ENCODE measurements at regions not wholly inside any gene's neighbourhood (a gene's known extent, or its start where the extent isn't known, plus 50 kb on each side); places are given as distances from the start of the nearest gene placed in this dataset.

GRCh38 chr9:115730845-115731244 is 422.7 kb upstream of the PAPPA start:
- Histone ChIP-seq H3K27ac (ENCODE audit: low read depth, low read length) (no peak overlapping the region), H3K4me3 (ENCODE audit: low read depth, low read length) (no peak overlapping the region), H3K9me3 (ENCODE audit: control insufficient read depth, insufficient read depth, low read length) (no peaks in the 10 kb centered on the region), H3K27me3 (ENCODE audit: control insufficient read depth, insufficient read depth, low read length) (no peaks in the 10 kb centered on the region)
- ChIA-PET POLR2A (no interaction called here), CTCF (interaction anchor here (0.6 kb wide), 1 partner anchor 17 kb away, joined by 3 read pairs; no protein-coding TSS in a partner anchor)
- no peak for DNase-seq (ENCODE audit: low read depth, low spot score)
- no peak for TF ChIP-seq CTCF (IDR thresholded peaks at IDR 0.05; ENCODE audit: low read depth, low read length)

GRCh38 chr9:115733318-115734110 is 420.1 kb upstream of the PAPPA start:
- DNase-seq (ENCODE audit: low read depth, low spot score), result no peak
- Histone ChIP-seq H3K27me3 (ENCODE audit: control insufficient read depth, insufficient read depth, low read length) (no peaks in the 10 kb centered on the region), H3K9me3 (ENCODE audit: control insufficient read depth, insufficient read depth, low read length) (no peaks in the 10 kb centered on the region), H3K4me3 (ENCODE audit: low read depth, low read length) (no peak overlapping the region), H3K27ac (ENCODE audit: low read depth, low read length) (no peak overlapping the region)
- no peak for TF ChIP-seq CTCF (IDR thresholded peaks at IDR 0.05; ENCODE audit: low read depth, low read length)
- POLR2A ChIA-PET, result no interaction called here
- CTCF ChIA-PET, result no interaction called here

- Histone ChIP-seq H3K27me3 (ENCODE audit: control insufficient read depth, insufficient read depth, low read length) (no peaks in the 10 kb centered on the region), H3K27ac (ENCODE audit: low read depth, low read length) (no peak overlapping the region), H3K4me3 (ENCODE audit: low read depth, low read length) (no peak overlapping the region), H3K9me3 (ENCODE audit: control insufficient read depth, insufficient read depth, low read length) (no peaks in the 10 kb centered on the region)
- POLR2A ChIA-PET, result no interaction called here
- no peak for DNase-seq (ENCODE audit: low read depth, low spot score)
- CTCF ChIA-PET, result no interaction called here
- TF ChIP-seq CTCF (IDR thresholded peaks at IDR 0.05; ENCODE audit: low read depth, low read length), result no peak
These were observed 414.3 kb upstream of the PAPPA start for GRCh38 chr9:115739096-115739875.

- no peak for DNase-seq (ENCODE audit: low read depth, low spot score)
- ChIA-PET CTCF (no interaction called here), POLR2A (no interaction called here)
- H3K4me3 ChIP-seq (ENCODE audit: low read depth, low read length), result no peak overlapping the region
- no peaks in the 10 kb centered on the region for H3K27me3 ChIP-seq (ENCODE audit: control insufficient read depth, insufficient read depth, low read length)
- H3K9me3 ChIP-seq (ENCODE audit: control insufficient read depth, insufficient read depth, low read length), result no peaks in the 10 kb centered on the region
- no peak overlapping the region for H3K27ac ChIP-seq (ENCODE audit: low read depth, low read length)
- no peak for TF ChIP-seq CTCF (IDR thresholded peaks at IDR 0.05; ENCODE audit: low read depth, low read length)
These were observed 412.6 kb upstream of the PAPPA start for GRCh38 chr9:115740986-115741385.
